Transverse colon (tissue), 4 donors: ENCODE measurements at regions not wholly inside any gene's neighbourhood (a gene's known extent, or its start where the extent isn't known, plus 50 kb on each side); places are given as distances from the start of the nearest gene placed in this dataset.

Experiments used
- CTCF ChIP-seq, 5 experiments: fragments of 200-600 bp in 3 of 5; fragments of 450-650 bp in 2 of 5; sonication (generic) in 3 of 5; IDR thresholded peaks; 1 replicate in 2 of 5; 2 replicates in 3 of 5; pipeline ENCODE4 v1.5.1; 2016 to 2017; ENCODE audit warnings: antibody characterized with exemption in 5 of 5, inconsistent platforms in 3 of 5, mild to moderate bottlenecking in 2 of 5, moderate library complexity in 1 of 5
- POLR2A ChIP-seq: fragments of 450-650 bp; IDR thresholded peaks from one replicate; pipeline ENCODE4 v1.6.1; 2016; ENCODE audit warnings: antibody characterized with exemption, mild to moderate bottlenecking, moderate library complexity
- POLR2AphosphoS5 ChIP-seq, 3 donors: sonication (generic); formaldehyde crosslinking; IDR thresholded peaks; one replicate each; pipeline ENCODE4 v1.6.1; 2016; ENCODE audit warnings: antibody characterized with exemption in 3 of 3

- TF ChIP-seq CTCF (IDR thresholded peaks at IDR 0.05) (no peak), POLR2AphosphoS5 (IDR thresholded peaks at IDR 0.05) (no peak), POLR2A (no peak)
Measured at GRCh38 chr10:57825015-57825414, 442.7 kb downstream of the IPMK start.
